ENCODE measurements at regions not wholly inside any gene's neighbourhood (a gene's known extent, or its start where the extent isn't known, plus 50 kb on each side); places are given as distances from the start of the nearest gene placed in this dataset.
"Not testable (repeated sequence)": the region's sequence is repeated elsewhere in the genome, so short reads cannot be mapped to it uniquely, and the experiment has no call there.

DNA sequence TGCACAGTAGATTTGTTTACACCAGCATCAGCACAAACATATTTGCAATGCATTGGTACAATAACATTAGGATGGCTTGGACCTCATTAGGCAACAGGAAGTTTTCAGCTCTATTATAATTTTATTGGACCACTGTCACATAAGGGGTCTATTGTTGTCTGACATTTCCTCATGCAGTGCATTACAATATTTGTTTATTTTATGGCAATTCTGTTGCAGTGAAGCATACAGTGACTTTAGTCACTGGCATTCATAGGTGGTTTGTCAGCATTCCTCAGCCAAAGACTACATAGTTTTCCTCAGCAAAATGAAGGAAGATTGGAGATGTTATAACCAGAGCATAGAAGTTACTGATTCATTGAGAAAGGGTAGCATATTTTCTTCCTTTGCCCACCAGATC lies 1732.9 kb downstream of the PCDH9 start:
- H3K36me3 ChIP-seq (ENCODE audit: insufficient read depth, low read length) = no peaks in the 10 kb centered on the region
- no peak overlapping the region for H3K27ac ChIP-seq (ENCODE audit: low read depth, low read length)
- H2AFZ ChIP-seq (ENCODE audit: low read length, unreplicated experiment) = no peak overlapping the region
- H3K4me1 ChIP-seq (ENCODE audit: control insufficient read depth, insufficient read depth, low read length, unreplicated experiment) = no peaks in the 10 kb centered on the region
- no peaks in the 10 kb centered on the region for H3K79me2 ChIP-seq (ENCODE audit: control insufficient read depth, insufficient read depth, low read length, unreplicated experiment)
- no peak overlapping the region for H3K4me3 ChIP-seq (ENCODE audit: low read depth, low read length)
- no peaks in the 10 kb centered on the region for H3K27me3 ChIP-seq (ENCODE audit: insufficient read depth, low read length)

DNA sequence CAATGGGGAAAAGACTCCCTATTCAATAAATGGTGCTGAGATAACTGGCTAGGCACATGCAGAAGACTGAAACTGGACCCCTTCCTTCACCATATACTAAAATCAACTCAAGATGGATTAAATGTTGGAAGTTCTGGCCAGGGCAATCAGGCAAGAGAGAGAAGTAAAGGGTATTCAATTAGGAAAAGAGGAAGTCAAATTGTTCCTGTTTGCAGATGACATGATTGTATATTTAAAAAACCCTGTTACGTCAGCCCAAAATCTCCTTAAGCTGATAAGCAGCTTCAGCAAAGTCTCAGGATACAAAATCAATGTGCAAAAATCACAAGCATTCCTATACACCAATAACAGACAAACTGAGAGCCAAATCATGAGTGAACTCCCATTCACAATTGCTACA lies 1739.4 kb downstream of the PCDH9 start:
- not testable (repeated sequence) for H3K4me1 ChIP-seq (ENCODE audit: control insufficient read depth, insufficient read depth, low read length, unreplicated experiment); H2AFZ ChIP-seq (ENCODE audit: low read length, unreplicated experiment); H3K79me2 ChIP-seq (ENCODE audit: control insufficient read depth, insufficient read depth, low read length, unreplicated experiment); H3K27ac ChIP-seq (ENCODE audit: low read depth, low read length); H3K36me3 ChIP-seq (ENCODE audit: insufficient read depth, low read length); H3K27me3 ChIP-seq (ENCODE audit: insufficient read depth, low read length); H3K4me3 ChIP-seq (ENCODE audit: low read depth, low read length)

DNA sequence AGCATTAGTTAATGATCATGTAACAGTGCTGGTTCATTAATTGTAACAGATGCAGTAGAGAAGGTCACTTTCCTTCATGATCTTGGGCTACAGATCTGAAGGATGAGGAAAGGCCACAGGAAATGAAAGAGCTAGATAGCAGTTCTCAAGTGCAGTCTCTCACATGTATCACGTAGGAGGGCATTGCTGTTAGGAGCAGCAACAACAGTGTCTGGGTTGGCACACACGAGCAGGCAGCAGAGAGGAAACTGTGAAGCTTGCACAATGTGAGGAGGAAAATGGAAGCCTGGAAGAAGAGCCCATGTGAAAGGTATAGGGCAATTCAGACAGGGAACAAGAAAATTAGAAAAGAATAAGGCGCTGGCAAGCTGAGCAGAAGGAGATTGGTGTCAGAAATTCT lies 1741.5 kb downstream of the PCDH9 start:
- Histone ChIP-seq H3K79me2 (ENCODE audit: control insufficient read depth, insufficient read depth, low read length, unreplicated experiment) (no peaks in the 10 kb centered on the region), H3K27ac (ENCODE audit: low read depth, low read length) (no peak overlapping the region), H3K4me3 (ENCODE audit: low read depth, low read length) (no peak overlapping the region), H3K4me1 (ENCODE audit: control insufficient read depth, insufficient read depth, low read length, unreplicated experiment) (no peaks in the 10 kb centered on the region), H2AFZ (ENCODE audit: low read length, unreplicated experiment) (no peak overlapping the region), H3K36me3 (ENCODE audit: insufficient read depth, low read length) (no peaks in the 10 kb centered on the region), H3K27me3 (ENCODE audit: insufficient read depth, low read length) (no peaks in the 10 kb centered on the region)

DNA sequence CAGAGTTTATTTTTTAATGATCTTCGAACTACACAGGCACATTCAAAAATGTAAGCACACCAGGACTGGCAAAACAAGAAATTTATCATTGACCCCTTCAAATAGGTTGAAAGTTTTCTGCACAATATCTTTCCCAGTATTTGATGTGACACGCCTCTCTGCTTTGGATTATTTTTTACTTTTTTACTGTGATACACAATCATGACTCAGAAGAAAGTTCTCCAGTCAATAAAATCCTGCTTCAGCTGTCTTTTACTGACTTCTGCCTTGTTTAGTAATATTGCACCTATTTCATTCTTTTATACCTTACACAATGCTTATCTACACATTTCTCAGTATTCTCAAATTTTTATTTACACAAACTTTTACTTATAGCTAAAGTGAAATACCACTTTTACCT lies 1750.4 kb downstream of the PCDH9 start:
- no peak overlapping the region for H3K4me3 ChIP-seq (ENCODE audit: low read depth, low read length)
- no peaks in the 10 kb centered on the region for H3K36me3 ChIP-seq (ENCODE audit: insufficient read depth, low read length)
- no peaks in the 10 kb centered on the region for H3K4me1 ChIP-seq (ENCODE audit: control insufficient read depth, insufficient read depth, low read length, unreplicated experiment)
- H2AFZ ChIP-seq (ENCODE audit: low read length, unreplicated experiment) = no peak overlapping the region
- no peak overlapping the region for H3K27ac ChIP-seq (ENCODE audit: low read depth, low read length)
- H3K79me2 ChIP-seq (ENCODE audit: control insufficient read depth, insufficient read depth, low read length, unreplicated experiment) = no peaks in the 10 kb centered on the region
- H3K27me3 ChIP-seq (ENCODE audit: insufficient read depth, low read length) = no peaks in the 10 kb centered on the region; the same call in 1 of the 2 replicates

DNA sequence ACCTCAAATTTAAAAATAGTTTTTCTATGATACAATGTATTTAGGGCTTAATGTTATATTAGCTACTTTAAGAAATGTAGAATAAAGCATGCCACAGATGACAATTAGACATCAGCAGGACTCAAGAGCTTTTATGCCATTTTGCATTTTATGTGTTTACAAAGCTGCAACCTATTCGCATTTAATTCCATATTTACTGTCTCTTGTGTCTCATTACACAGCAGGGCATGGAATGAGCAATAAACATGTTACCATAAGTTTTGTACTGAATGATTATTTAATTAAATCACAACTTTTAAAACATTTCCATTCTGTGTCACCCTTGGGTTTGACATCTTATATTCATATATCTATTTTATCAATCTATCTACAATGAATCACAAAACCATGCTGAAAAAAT lies 1756.9 kb downstream of the PCDH9 start:
- no peaks in the 10 kb centered on the region for H3K27me3 ChIP-seq (ENCODE audit: insufficient read depth, low read length)
- H3K79me2 ChIP-seq (ENCODE audit: control insufficient read depth, insufficient read depth, low read length, unreplicated experiment) = no peaks in the 10 kb centered on the region
- no peaks in the 10 kb centered on the region for H3K36me3 ChIP-seq (ENCODE audit: insufficient read depth, low read length)
- H2AFZ ChIP-seq (ENCODE audit: low read length, unreplicated experiment) = no peak overlapping the region
- no peaks in the 10 kb centered on the region for H3K4me1 ChIP-seq (ENCODE audit: control insufficient read depth, insufficient read depth, low read length, unreplicated experiment)
- no peak overlapping the region for H3K27ac ChIP-seq (ENCODE audit: low read depth, low read length)
- no peak overlapping the region for H3K4me3 ChIP-seq (ENCODE audit: low read depth, low read length)

DNA sequence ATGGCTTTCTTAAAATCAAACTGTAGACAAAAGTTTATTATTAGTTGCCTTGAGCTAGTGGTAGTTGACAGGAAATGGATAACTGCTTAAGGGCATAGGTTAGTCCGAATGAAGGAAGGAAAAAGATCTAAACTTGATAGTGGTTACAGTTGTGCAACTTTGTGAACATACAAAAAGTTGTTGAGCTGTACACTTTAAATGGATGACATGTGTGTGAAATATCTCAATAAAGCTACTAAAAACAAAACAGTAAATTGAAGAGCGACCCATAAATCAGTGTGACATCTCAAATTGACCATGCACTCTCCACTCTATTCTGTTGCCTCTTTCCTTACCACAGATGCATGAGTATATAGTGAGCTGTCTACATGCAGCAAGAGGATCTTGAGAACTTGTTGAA lies 1757.8 kb downstream of the PCDH9 start:
- Histone ChIP-seq H3K4me3 (ENCODE audit: low read depth, low read length) (no peak overlapping the region), H3K79me2 (ENCODE audit: control insufficient read depth, insufficient read depth, low read length, unreplicated experiment) (no peaks in the 10 kb centered on the region), H2AFZ (ENCODE audit: low read length, unreplicated experiment) (no peak overlapping the region)

DNA sequence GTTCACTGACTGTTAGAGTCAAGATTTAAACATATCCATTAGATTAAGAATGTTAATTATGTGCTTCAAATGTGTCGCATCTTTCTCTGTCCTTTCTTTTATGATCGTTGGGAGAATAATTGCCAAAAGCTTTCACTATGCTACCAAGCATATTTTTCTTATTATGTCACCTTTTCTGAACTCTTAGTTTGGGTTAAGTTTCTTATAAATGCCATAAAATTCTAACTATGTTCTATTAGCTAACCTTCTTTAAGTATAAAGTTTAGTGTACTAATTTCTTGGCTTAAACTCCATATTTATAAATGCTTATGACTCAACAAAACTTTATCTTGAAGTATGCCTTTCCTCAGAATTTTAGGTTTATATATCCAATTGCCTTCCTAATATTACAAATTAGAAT lies 1759.4 kb downstream of the PCDH9 start:
- Histone ChIP-seq H3K36me3 (ENCODE audit: insufficient read depth, low read length) (no peaks in the 10 kb centered on the region), H3K27me3 (ENCODE audit: insufficient read depth, low read length) (no peaks in the 10 kb centered on the region), H3K79me2 (ENCODE audit: control insufficient read depth, insufficient read depth, low read length, unreplicated experiment) (no peaks in the 10 kb centered on the region), H3K4me1 (ENCODE audit: control insufficient read depth, insufficient read depth, low read length, unreplicated experiment) (no peaks in the 10 kb centered on the region), H3K4me3 (ENCODE audit: low read depth, low read length) (no peak overlapping the region), H2AFZ (ENCODE audit: low read length, unreplicated experiment) (no peak overlapping the region), H3K27ac (ENCODE audit: low read depth, low read length) (no peak overlapping the region)

More for the DNA sequence above, 1757.8 kb downstream of the PCDH9 start:
- no peaks in the 10 kb centered on the region for H3K36me3 ChIP-seq (ENCODE audit: insufficient read depth, low read length)
- no peaks in the 10 kb centered on the region for H3K4me1 ChIP-seq (ENCODE audit: control insufficient read depth, insufficient read depth, low read length, unreplicated experiment)
- no peaks in the 10 kb centered on the region for H3K27me3 ChIP-seq (ENCODE audit: insufficient read depth, low read length)
- no peak overlapping the region for H3K27ac ChIP-seq (ENCODE audit: low read depth, low read length)

DNA sequence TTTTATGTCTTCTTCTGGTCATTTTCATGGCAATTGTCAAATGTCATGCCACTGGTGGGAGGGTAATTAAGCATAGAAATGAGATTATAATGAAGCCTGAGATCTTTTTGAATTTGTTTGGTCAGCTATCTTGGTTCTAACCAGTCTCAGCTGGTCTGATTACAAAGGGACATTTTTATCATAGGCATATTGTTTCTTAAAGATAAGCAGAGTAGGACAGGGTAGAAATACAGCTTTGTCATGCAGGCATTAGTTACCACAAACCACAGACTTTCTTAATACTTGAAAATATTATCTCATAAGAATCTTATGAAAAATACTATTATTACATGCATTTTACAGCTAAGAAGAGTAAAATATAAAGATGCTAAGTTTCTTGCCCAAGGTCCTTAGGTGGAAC lies 1761.5 kb downstream of the PCDH9 start:
- Histone ChIP-seq H3K36me3 (ENCODE audit: insufficient read depth, low read length) (no peaks in the 10 kb centered on the region), H3K27ac (ENCODE audit: low read depth, low read length) (no peak overlapping the region), H3K79me2 (ENCODE audit: control insufficient read depth, insufficient read depth, low read length, unreplicated experiment) (no peaks in the 10 kb centered on the region), H3K4me1 (ENCODE audit: control insufficient read depth, insufficient read depth, low read length, unreplicated experiment) (no peaks in the 10 kb centered on the region), H3K4me3 (ENCODE audit: low read depth, low read length) (no peak overlapping the region), H3K27me3 (ENCODE audit: insufficient read depth, low read length) (no peaks in the 10 kb centered on the region), H2AFZ (ENCODE audit: low read length, unreplicated experiment) (no peak overlapping the region)

DNA sequence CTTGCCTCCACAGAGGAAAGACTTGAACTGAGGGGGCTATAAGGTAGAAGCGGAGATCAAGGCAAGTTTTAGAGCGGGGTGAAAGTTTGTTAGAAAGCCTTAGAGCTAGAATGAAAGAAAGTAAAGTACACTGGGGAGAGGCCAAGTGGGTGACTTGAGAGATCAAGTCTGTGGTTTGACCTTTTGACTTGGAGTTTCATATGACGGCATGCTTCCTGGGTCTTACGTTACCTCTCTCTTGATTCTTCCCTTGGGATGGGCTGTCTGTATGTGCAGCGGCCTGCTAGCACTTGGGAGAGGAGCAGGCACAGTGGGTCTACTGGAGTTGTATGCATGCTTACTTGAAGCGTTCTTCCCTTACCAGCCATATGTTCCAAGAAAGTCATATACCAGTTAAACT lies 1768.5 kb downstream of the PCDH9 start:
- H3K4me3 ChIP-seq (ENCODE audit: low read depth, low read length) = no peak overlapping the region
- H2AFZ ChIP-seq (ENCODE audit: low read length, unreplicated experiment) = no peak overlapping the region
- no peak overlapping the region for H3K27ac ChIP-seq (ENCODE audit: low read depth, low read length)
- H3K79me2 ChIP-seq (ENCODE audit: control insufficient read depth, insufficient read depth, low read length, unreplicated experiment) = no peaks in the 10 kb centered on the region
- H3K4me1 ChIP-seq (ENCODE audit: control insufficient read depth, insufficient read depth, low read length, unreplicated experiment) = peaks cover 8% of the 10 kb centered on the region
- no peaks in the 10 kb centered on the region for H3K36me3 ChIP-seq (ENCODE audit: insufficient read depth, low read length)
- no peaks in the 10 kb centered on the region for H3K27me3 ChIP-seq (ENCODE audit: insufficient read depth, low read length)

DNA sequence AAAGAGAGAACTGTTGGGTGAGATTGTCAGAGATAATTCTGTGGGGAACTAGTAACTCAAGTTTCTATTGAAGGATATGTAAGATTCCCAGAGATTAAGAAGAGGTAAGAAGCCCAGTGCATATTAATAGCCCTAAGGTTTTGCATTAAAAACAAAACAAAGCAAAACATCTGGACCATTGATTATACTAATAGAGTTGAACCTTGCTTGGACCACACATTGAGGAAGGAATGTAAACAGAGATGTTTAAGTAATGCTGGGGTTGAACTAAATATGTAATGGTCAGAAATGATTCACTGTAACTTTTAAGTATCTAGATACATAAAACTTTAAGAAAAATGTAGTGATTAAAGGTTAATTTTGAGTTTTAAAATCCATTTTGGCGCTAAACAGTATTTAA lies 1770.0 kb downstream of the PCDH9 start:
- no peaks in the 10 kb centered on the region for H3K79me2 ChIP-seq (ENCODE audit: control insufficient read depth, insufficient read depth, low read length, unreplicated experiment)
- H3K27me3 ChIP-seq (ENCODE audit: insufficient read depth, low read length) = no peaks in the 10 kb centered on the region
- no peak overlapping the region for H2AFZ ChIP-seq (ENCODE audit: low read length, unreplicated experiment)
- H3K4me3 ChIP-seq (ENCODE audit: low read depth, low read length) = no peak overlapping the region
- H3K27ac ChIP-seq (ENCODE audit: low read depth, low read length) = no peak overlapping the region
- H3K4me1 ChIP-seq (ENCODE audit: control insufficient read depth, insufficient read depth, low read length, unreplicated experiment) = peaks cover 8% of the 10 kb centered on the region
- no peaks in the 10 kb centered on the region for H3K36me3 ChIP-seq (ENCODE audit: insufficient read depth, low read length)

DNA sequence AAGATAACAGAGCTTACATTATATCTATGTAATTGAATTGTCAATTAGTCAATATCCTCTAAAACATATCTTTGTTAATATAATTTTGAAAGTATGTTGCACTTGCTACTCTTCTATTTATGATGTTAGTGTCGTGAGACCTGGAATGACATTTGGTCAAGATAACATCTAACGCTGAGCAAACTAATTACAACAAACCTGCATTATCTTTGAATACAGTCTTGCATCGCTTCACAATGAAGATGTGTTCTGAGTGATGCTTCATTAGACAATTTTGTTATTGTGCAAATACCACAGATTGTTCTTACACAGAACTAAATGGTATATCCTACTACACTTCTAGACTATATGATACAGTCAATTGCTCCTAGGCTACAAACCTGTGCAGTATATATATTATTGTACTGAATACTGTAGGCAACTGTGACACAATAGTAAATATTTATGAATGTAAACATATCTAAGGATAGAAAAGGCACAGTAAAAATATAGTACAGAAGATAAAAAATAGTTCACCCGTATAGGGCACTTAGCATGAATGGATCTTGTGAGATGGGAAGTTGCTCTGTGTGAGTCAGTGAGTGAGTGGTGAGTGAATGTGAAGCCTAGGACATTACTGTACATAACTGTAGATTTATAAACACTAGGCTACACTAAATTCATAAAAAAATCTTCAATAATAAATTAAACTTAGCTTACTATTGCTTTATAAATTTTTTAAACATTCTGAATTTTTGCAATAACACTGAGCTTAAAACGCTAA lies 1773.8 kb downstream of the PCDH9 start:
- H3K4me3 ChIP-seq (ENCODE audit: low read depth, low read length) = no peak overlapping the region
- H3K79me2 ChIP-seq (ENCODE audit: control insufficient read depth, insufficient read depth, low read length, unreplicated experiment) = no peaks in the 10 kb centered on the region
- H2AFZ ChIP-seq (ENCODE audit: low read length, unreplicated experiment) = no peak overlapping the region
- H3K36me3 ChIP-seq (ENCODE audit: insufficient read depth, low read length) = no peaks in the 10 kb centered on the region
- H3K4me1 ChIP-seq (ENCODE audit: control insufficient read depth, insufficient read depth, low read length, unreplicated experiment) = peaks cover 6% of the 10 kb centered on the region
- H3K27ac ChIP-seq (ENCODE audit: low read depth, low read length) = no peak overlapping the region
- H3K27me3 ChIP-seq (ENCODE audit: insufficient read depth, low read length) = no peaks in the 10 kb centered on the region

All from ACC112 (cell line).